ENCODE measurements at regions not wholly inside any gene's neighbourhood (a gene's known extent, or its start where the extent isn't known, plus 50 kb on each side); places are given as distances from the start of the nearest gene placed in this dataset.

DNA sequence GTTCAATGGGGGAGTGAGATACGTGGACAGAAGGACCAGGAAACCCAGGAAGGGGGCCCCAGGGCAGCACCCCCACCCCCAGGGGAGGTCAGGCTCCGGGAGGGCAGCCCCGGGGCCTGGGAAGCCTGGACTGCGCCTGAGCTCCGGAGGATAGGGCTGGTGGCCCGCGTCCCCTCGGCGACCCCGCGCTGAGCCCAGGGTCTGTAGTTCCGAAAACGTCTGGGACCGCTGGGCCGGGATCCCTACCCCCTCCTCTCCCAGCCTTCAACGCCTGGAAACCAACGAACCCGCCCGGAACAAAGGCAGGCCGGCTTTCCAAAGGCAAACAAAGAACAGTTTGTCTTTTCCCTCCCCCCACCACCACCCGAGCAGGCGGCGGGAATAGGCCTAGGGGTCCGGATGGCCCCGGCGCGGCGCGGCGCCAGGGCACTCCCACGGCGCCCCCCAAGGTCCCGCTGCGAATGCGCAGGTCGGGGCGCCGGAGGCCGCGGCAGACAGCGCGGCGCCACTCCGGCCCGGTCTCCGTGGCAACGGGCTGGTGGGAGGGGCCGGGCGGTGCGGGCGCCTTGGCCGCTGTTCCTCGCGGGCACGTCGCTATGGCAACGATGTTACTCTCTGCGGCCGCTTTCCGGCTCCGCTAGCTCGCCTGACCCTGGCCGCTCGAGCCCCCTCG lies 58.5 kb downstream of the IGLL1 start (continued):
- TF ChIP-seq KLF10 (tag by site-specific recombination; IDR thresholded peaks at IDR 0.05) (peak; percentile 38; the same call in 1 of the 2 replicates), ZNF677 (tag by site-specific recombination; IDR thresholded peaks at IDR 0.05) (peak; percentile 81), BCL11B (tag by site-specific recombination; IDR thresholded peaks at IDR 0.05; ENCODE audit: low read depth) (no peak), ZNF747 (tag by site-specific recombination; IDR thresholded peaks at IDR 0.05) (no peak), ZNF341 (tag by site-specific recombination; IDR thresholded peaks at IDR 0.05; ENCODE audit: low read depth) (peak; percentile 76; the same call in 1 of the 2 replicates), ZNF211 (tag by site-specific recombination; IDR thresholded peaks at IDR 0.05; ENCODE audit: low read depth) (no peak), WT1 (tag by site-specific recombination; IDR thresholded peaks at IDR 0.05) (no peak), GLIS1 (tag by site-specific recombination; IDR thresholded peaks at IDR 0.05) (peak; percentile 91), ZNF561 (tag by site-specific recombination; IDR thresholded peaks at IDR 0.05; ENCODE audit: borderline replicate concordance) (peak; percentile 62; the same call in 1 of the 2 replicates), ZXDB (tag by site-specific recombination; IDR thresholded peaks at IDR 0.05) (peak; percentile 32; the same call in 1 of the 2 replicates)
- TF ChIP-seq, protein P1, sequence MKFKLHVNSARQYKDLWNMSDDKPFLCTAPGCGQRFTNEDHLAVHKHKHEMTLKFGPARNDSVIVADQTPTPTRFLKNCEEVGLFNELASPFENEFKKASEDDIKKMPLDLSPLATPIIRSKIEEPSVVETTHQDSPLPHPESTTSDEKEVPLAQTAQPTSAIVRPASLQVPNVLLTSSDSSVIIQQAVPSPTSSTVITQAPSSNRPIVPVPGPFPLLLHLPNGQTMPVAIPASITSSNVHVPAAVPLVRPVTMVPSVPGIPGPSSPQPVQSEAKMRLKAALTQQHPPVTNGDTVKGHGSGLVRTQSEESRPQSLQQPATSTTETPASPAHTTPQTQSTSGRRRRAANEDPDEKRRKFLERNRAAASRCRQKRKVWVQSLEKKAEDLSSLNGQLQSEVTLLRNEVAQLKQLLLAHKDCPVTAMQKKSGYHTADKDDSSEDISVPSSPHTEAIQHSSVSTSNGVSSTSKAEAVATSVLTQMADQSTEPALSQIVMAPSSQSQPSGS (tag by site-specific recombination; IDR thresholded peaks at IDR 0.05; ENCODE audit: low read depth), result no peak
- TF ChIP-seq, protein P2, sequence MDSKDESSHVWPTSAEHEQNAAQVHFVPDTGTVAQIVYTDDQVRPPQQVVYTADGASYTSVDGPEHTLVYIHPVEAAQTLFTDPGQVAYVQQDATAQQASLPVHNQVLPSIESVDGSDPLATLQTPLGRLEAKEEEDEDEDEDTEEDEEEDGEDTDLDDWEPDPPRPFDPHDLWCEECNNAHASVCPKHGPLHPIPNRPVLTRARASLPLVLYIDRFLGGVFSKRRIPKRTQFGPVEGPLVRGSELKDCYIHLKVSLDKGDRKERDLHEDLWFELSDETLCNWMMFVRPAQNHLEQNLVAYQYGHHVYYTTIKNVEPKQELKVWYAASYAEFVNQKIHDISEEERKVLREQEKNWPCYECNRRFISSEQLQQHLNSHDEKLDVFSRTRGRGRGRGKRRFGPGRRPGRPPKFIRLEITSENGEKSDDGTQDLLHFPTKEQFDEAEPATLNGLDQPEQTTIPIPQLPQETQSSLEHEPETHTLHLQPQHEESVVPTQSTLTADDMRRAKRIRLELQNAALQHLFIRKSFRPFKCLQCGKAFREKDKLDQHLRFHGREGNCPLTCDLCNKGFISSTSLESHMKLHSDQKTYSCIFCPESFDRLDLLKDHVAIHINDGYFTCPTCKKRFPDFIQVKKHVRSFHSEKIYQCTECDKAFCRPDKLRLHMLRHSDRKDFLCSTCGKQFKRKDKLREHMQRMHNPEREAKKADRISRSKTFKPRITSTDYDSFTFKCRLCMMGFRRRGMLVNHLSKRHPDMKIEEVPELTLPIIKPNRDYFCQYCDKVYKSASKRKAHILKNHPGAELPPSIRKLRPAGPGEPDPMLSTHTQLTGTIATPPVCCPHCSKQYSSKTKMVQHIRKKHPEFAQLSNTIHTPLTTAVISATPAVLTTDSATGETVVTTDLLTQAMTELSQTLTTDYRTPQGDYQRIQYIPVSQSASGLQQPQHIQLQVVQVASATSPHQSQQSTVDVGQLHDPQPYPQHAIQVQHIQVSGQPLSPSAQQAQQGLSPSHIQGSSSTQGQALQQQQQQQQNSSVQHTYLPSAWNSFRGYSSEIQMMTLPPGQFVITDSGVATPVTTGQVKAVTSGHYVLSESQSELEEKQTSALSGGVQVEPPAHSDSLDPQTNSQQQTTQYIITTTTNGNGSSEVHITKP (tag by site-specific recombination; IDR thresholded peaks at IDR 0.05), result peak; percentile 78

- CTCF ChIA-PET, result no interaction called here
- Histone ChIP-seq H3K4me1 (ENCODE audit: control insufficient read depth, insufficient read depth, low read length) (peaks cover 19% of the 10 kb centered on the region), H3K27ac (ENCODE audit: extremely low read depth, low read depth, low read length) (peak overlapping the region; percentile 98), H3K9me3 (ENCODE audit: control insufficient read depth, insufficient read depth, low read depth, low read length) (no peaks in the 10 kb centered on the region), H3K4me3 (ENCODE audit: low read depth, low read length) (peak overlapping the region; percentile 40), H3K36me3 (ENCODE audit: control insufficient read depth in 2 of 2, insufficient read depth in 1 of 2, low read length in 2 of 2) (no peaks in the 10 kb centered on the region)
- POLR2A ChIA-PET, result no interaction called here
- no peak for TF ChIP-seq ZNF398 (tag by site-specific recombination; IDR thresholded peaks at IDR 0.05)
- TF ChIP-seq, protein P3, sequence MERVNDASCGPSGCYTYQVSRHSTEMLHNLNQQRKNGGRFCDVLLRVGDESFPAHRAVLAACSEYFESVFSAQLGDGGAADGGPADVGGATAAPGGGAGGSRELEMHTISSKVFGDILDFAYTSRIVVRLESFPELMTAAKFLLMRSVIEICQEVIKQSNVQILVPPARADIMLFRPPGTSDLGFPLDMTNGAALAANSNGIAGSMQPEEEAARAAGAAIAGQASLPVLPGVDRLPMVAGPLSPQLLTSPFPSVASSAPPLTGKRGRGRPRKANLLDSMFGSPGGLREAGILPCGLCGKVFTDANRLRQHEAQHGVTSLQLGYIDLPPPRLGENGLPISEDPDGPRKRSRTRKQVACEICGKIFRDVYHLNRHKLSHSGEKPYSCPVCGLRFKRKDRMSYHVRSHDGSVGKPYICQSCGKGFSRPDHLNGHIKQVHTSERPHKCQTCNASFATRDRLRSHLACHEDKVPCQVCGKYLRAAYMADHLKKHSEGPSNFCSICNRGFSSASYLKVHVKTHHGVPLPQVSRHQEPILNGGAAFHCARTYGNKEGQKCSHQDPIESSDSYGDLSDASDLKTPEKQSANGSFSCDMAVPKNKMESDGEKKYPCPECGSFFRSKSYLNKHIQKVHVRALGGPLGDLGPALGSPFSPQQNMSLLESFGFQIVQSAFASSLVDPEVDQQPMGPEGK (tag by site-specific recombination; IDR thresholded peaks at IDR 0.05), result 0 out of 2 replicates have a peak, but pooled peaks have one; percentile 46
- no peak for TF ChIP-seq ZEB2 (tag by site-specific recombination; IDR thresholded peaks at IDR 0.05)
- TF ChIP-seq ZNF341 (tag by site-specific recombination; IDR thresholded peaks at IDR 0.05; ENCODE audit: low read depth), result peak; percentile 67
- peak; percentile 97 for TF ChIP-seq ZFHX2 (tag by site-specific recombination; conservative IDR thresholded peaks at IDR 0.05)
- TF ChIP-seq ZNF560 (tag by site-specific recombination; IDR thresholded peaks at IDR 0.05; ENCODE audit: borderline replicate concordance), result no peak
- TF ChIP-seq, protein P4, sequence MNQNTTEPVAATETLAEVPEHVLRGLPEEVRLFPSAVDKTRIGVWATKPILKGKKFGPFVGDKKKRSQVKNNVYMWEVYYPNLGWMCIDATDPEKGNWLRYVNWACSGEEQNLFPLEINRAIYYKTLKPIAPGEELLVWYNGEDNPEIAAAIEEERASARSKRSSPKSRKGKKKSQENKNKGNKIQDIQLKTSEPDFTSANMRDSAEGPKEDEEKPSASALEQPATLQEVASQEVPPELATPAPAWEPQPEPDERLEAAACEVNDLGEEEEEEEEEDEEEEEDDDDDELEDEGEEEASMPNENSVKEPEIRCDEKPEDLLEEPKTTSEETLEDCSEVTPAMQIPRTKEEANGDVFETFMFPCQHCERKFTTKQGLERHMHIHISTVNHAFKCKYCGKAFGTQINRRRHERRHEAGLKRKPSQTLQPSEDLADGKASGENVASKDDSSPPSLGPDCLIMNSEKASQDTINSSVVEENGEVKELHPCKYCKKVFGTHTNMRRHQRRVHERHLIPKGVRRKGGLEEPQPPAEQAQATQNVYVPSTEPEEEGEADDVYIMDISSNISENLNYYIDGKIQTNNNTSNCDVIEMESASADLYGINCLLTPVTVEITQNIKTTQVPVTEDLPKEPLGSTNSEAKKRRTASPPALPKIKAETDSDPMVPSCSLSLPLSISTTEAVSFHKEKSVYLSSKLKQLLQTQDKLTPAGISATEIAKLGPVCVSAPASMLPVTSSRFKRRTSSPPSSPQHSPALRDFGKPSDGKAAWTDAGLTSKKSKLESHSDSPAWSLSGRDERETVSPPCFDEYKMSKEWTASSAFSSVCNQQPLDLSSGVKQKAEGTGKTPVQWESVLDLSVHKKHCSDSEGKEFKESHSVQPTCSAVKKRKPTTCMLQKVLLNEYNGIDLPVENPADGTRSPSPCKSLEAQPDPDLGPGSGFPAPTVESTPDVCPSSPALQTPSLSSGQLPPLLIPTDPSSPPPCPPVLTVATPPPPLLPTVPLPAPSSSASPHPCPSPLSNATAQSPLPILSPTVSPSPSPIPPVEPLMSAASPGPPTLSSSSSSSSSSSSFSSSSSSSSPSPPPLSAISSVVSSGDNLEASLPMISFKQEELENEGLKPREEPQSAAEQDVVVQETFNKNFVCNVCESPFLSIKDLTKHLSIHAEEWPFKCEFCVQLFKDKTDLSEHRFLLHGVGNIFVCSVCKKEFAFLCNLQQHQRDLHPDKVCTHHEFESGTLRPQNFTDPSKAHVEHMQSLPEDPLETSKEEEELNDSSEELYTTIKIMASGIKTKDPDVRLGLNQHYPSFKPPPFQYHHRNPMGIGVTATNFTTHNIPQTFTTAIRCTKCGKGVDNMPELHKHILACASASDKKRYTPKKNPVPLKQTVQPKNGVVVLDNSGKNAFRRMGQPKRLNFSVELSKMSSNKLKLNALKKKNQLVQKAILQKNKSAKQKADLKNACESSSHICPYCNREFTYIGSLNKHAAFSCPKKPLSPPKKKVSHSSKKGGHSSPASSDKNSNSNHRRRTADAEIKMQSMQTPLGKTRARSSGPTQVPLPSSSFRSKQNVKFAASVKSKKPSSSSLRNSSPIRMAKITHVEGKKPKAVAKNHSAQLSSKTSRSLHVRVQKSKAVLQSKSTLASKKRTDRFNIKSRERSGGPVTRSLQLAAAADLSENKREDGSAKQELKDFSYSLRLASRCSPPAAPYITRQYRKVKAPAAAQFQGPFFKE (tag by site-specific recombination; IDR thresholded peaks at IDR 0.05; ENCODE audit: borderline replicate concordance), result no peak
- peak; percentile 93 for TF ChIP-seq EGR2 (tag by site-specific recombination; IDR thresholded peaks at IDR 0.05; ENCODE audit: low read depth)
- 0 out of 2 replicates have a peak, but pooled peaks have one; percentile 14 for TF ChIP-seq ZNF366 (tag by site-specific recombination; conservative IDR thresholded peaks at IDR 0.05)
These were observed 59.1 kb downstream of the IGLL1 start for GRCh38 chr22:23520863-23521440.

All from HEK293 (cell line).